Small intestine (tissue), 7 donors: ENCODE measurements at regions not wholly inside any gene's neighbourhood (a gene's known extent, or its start where the extent isn't known, plus 50 kb on each side); places are given as distances from the start of the nearest gene placed in this dataset.

Experiments used
- DNase-seq, 2 donors: peaks; one replicate each; pipeline versions ENCODE4 v3.0.0 to v3.0.0-alpha.2; 2013
- FAIRE-seq: peaks from 2 replicates; lab custom pipeline; 2012; peaks lifted over from hg19 to GRCh38; lab: Jason Lieb, UNC
- H3K27ac ChIP-seq, 3 donors: one replicate each; pipeline ENCODE4 v1.5.1; 2013; ENCODE audit warnings: low read length in 2 of 3, mild to moderate bottlenecking in 2 of 3, control low read depth in 1 of 3, inconsistent platforms in 1 of 3, low read depth in 1 of 3, moderate library complexity in 1 of 3
- H3K27me3 ChIP-seq, 3 donors: one replicate each; pipeline ENCODE4 v1.6.1; 2013; ENCODE audit warnings: low read length in 3 of 3, inconsistent platforms in 1 of 3; ENCODE audit not compliant: control insufficient read depth in 3 of 3, insufficient read depth in 3 of 3
- H3K36me3 ChIP-seq, 3 donors: one replicate each; pipeline ENCODE4 v1.6.1; 2013; ENCODE audit warnings: low read length in 3 of 3, inconsistent platforms in 1 of 3, low read depth in 1 of 3, mild to moderate bottlenecking in 1 of 3, moderate library complexity in 1 of 3; ENCODE audit not compliant: control insufficient read depth in 3 of 3, insufficient read depth in 2 of 3
- H3K4me1 ChIP-seq, 3 donors: one replicate each; pipeline ENCODE4 v1.6.1; 2013; ENCODE audit warnings: low read length in 2 of 3, inconsistent platforms in 1 of 3, low read depth in 1 of 3, mild to moderate bottlenecking in 1 of 3, moderate library complexity in 1 of 3; ENCODE audit not compliant: control insufficient read depth in 3 of 3, insufficient read depth in 2 of 3
- H3K4me3 ChIP-seq, 3 donors: one replicate each; pipeline ENCODE4 v1.5.1; 2013; ENCODE audit warnings: low read length in 3 of 3, control low read depth in 1 of 3, inconsistent platforms in 1 of 3, low read depth in 1 of 3, mild to moderate bottlenecking in 1 of 3, moderate library complexity in 1 of 3
- H3K9me3 ChIP-seq, 2 donors: one replicate each; pipeline ENCODE4 v1.6.1; 2013; ENCODE audit warnings: low read depth in 1 of 2, low read length in 1 of 2; ENCODE audit not compliant: control insufficient read depth in 2 of 2, insufficient read depth in 1 of 2
- donor health status: healthy with polysubstance abuse.
- donor health status: control.
- donor health status: control.
- donor health status: Bipolar disorder and iron deficiency.
- donor health status: healthy.

DNA sequence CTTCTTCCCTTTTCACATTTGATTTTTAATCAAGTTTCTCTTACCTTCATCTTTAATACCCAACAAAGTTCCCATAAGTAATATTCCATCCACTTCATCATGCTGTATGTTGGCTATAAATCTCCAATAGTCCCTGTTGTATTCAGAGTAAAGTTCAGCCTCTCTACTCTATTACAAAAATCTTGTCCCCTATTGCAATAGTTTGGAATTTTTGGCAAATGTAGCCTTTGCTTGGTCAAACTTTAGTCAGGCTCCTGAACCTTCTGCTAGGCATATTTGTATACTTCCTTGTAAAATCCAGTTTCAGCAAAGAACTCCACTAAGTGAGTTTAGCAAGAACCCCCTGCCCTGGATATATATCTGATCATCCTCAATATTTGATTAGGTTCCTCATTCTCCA is 54.0 kb upstream of the PACRGL start:
- Histone ChIP-seq H3K27me3 (no peaks in the 10 kb centered on the region), H3K4me1 (no peaks in the 10 kb centered on the region), H3K9me3 (peaks cover 0 to 6% of the 10 kb centered on the region in 2 donors), H3K4me3 (no peak overlapping the region), H3K27ac (no peak overlapping the region), H3K36me3 (no peaks in the 10 kb centered on the region)
- FAIRE-seq (no peak), DNase-seq (no peak)
